Ishikawa (cell line): ENCODE measurements at regions not wholly inside any gene's neighbourhood (a gene's known extent, or its start where the extent isn't known, plus 50 kb on each side); places are given as distances from the start of the nearest gene placed in this dataset.

Experiments
- CEBPB ChIP-seq: IDR thresholded peaks from 2 replicates; pipeline ENCODE4 v1.6.1; 2012
- CREB1 ChIP-seq: IDR thresholded peaks from 2 replicates; pipeline ENCODE4 v1.6.1; 2012; ENCODE audit warnings: low read depth
- EGR1 ChIP-seq: IDR thresholded peaks from 2 replicates; pipeline ENCODE4 v1.6.1; 2012
- EP300 ChIP-seq: IDR thresholded peaks from 2 replicates; pipeline ENCODE4 v1.6.1; 2012; ENCODE audit warnings: borderline replicate concordance
- FOXM1 ChIP-seq: IDR thresholded peaks from 2 replicates; pipeline ENCODE4 v1.6.1; 2012; ENCODE audit warnings: low read depth, borderline replicate concordance
- NFIC ChIP-seq: IDR thresholded peaks from 2 replicates; pipeline ENCODE4 v1.6.1; 2012
- RAD21 ChIP-seq: IDR thresholded peaks from 2 replicates; pipeline ENCODE4 v1.6.1; 2012; ENCODE audit warnings: low read depth
- REST ChIP-seq: IDR thresholded peaks from 2 replicates; pipeline ENCODE4 v1.6.1; 2012; ENCODE audit warnings: low read depth, mild to moderate bottlenecking
- TAF1 ChIP-seq: IDR thresholded peaks from 2 replicates; pipeline ENCODE4 v1.6.1; 2012; ENCODE audit warnings: low read depth, mild to moderate bottlenecking
- TCF12 ChIP-seq: IDR thresholded peaks from 2 replicates; pipeline ENCODE4 v1.6.1; 2012; ENCODE audit warnings: low read depth
- TEAD4 ChIP-seq: IDR thresholded peaks from 2 replicates; pipeline ENCODE4 v1.6.1; 2012
- YY1 ChIP-seq: IDR thresholded peaks from 2 replicates; pipeline ENCODE4 v1.6.1; 2012; ENCODE audit warnings: low read depth
- ZBTB7A ChIP-seq: IDR thresholded peaks from 2 replicates; pipeline ENCODE4 v1.6.1; 2012; ENCODE audit warnings: low read depth
- TF ChIP-seq, protein P1 (sequence below): IDR thresholded peaks from 2 replicates; pipeline ENCODE4 v1.6.1; 2012
- TF ChIP-seq, protein P2 (sequence below): IDR thresholded peaks from 2 replicates; pipeline ENCODE4 v1.6.1; 2012

DNA sequence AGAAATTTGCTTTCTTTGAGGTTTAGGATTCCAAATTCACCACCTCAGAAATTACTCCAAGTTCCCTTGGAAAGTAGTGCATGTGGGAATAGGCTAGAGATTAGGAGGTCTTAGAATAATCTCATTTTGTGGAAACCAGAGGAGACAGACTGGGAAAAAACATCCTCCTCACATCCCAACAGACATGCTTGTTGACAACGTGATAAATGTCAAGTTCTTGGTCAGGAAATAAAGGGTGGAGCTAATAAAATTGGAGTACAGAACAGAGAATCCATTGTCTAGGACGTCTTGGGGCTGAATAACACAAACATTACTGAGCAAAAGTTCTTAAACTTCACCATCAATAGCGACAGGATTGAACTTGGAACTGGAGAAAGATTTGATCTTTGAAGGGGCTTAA is 233.4 kb downstream of the PABPC4L start:
- TF ChIP-seq TCF12 (no peak), RAD21 (no peak), YY1 (no peak), EGR1 (no peak), NFIC (no peak), FOXM1 (no peak), ZBTB7A (no peak), REST (no peak), EP300 (no peak), CREB1 (no peak), CEBPB (no peak), TEAD4 (no peak), TAF1 (no peak)
- TF ChIP-seq, protein P1, sequence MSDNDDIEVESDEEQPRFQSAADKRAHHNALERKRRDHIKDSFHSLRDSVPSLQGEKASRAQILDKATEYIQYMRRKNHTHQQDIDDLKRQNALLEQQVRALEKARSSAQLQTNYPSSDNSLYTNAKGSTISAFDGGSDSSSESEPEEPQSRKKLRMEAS: no peak
- TF ChIP-seq, protein P2, sequence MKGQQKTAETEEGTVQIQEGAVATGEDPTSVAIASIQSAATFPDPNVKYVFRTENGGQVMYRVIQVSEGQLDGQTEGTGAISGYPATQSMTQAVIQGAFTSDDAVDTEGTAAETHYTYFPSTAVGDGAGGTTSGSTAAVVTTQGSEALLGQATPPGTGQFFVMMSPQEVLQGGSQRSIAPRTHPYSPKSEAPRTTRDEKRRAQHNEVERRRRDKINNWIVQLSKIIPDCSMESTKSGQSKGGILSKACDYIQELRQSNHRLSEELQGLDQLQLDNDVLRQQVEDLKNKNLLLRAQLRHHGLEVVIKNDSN: no peak

DNA sequence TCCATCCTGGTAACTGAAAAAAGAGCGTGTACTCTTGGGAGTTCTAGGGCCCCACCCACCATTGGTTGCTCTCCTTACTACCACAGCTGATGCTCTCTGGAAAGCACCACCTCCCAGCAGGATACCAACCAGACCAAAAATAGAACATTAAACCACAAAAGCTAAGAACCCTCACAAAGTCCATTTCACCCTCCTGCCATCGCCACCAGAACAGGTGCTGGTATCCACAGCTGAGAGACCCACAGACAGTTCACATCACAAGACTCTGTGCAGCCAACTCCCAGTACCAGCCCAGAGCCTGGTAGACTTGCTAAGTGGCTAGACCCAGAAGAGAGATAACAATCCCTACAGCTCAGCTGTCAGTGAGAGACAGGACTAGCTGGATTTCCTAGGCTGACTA is 240.6 kb downstream of the PABPC4L start:
- TF ChIP-seq RAD21: no peak
- no peak for TF ChIP-seq NFIC
- TF ChIP-seq YY1: no peak
- TF ChIP-seq EGR1: no peak
- TF ChIP-seq TEAD4: no peak

DNA sequence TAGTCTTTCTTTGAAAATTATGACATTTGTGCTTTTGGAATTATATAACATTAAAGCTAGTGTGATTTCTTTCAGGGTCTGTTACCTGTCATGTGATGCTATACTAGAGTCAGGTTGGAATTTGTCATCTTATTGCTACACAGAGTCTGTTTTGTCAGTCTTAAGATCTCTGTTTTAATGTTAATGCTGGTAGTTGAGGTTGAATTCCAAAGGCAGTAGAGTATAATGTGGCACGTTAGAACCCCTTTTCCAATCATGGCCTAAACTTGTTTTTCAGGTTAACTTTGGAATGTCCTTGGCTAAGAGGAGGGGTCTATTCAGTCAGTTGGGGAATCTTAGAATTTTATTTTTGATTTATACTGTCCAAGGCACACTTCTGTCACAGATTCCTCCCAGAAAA is 258.5 kb downstream of the PABPC4L start:
- TF ChIP-seq TEAD4: no peak
- TF ChIP-seq FOXM1: no peak
- no peak for TF ChIP-seq YY1
- no peak for TF ChIP-seq TCF12
- no peak for TF ChIP-seq CREB1
- no peak for TF ChIP-seq EP300
- no peak for TF ChIP-seq NFIC
- no peak for TF ChIP-seq RAD21
- no peak for TF ChIP-seq EGR1
- no peak for TF ChIP-seq TAF1

DNA sequence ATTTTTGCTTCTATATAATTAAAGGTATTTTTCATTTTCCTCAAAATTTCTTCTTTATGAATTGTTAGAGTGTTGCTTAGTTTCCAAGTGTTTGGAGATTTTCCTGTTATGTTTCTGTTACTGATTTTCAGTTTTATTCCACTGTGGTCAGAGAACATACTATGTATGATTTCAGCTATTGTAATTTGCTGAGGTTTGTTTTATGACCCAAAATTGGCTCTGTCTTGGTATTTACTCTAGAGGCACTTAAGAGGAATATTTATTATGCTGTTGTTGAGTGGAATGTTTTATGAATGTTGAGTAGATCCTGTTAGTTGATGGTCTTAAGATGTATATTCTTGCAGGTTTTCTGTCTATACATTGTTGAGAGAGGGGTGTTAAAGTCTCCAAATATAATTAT is 263.5 kb downstream of the PABPC4L start:
- TF ChIP-seq ZBTB7A: no peak
- TF ChIP-seq YY1: no peak
- no peak for TF ChIP-seq TCF12
- TF ChIP-seq FOXM1: no peak
- TF ChIP-seq EP300: no peak
- no peak for TF ChIP-seq EGR1
- TF ChIP-seq, protein P2: no peak

DNA sequence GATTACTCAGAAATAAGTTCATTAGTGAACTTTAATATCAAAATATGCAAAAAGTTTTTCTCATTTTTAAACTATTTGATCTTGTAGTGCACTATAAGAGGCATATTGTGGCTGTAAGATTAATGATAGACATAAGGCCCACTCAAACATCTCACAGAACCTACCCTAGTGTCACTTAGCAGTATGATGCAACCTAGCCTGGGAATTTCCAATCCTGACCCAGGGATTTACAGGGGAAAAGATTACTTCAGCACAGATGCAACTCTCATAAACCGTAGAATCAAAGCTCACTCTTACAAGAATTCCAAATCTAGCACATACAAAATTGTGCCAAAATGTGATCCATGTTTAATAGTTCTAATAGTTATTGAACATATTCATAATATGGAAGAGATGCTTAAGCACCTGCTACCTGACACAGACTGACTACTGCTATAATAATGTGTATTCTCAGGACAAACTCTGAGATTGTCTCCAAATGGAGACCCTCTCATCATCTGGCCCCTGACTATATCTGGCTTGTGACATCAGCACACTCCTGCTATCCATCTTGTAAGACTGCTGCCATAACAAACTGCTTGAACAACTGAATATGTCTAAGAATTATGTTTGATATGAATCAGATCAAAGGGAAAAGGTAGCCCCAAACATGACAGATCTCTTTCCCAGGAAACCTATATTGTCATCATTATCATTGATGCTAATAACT is 271.9 kb downstream of the PABPC4L start:
- TF ChIP-seq TCF12 (no peak), EGR1 (no peak), CREB1 (no peak), ZBTB7A (no peak), EP300 (no peak), REST (no peak), RAD21 (no peak), NFIC (no peak), YY1 (no peak), CEBPB (no peak)
- TF ChIP-seq, protein P2: no peak
- TF ChIP-seq, protein P1: no peak
